ENCODE measurements at regions not wholly inside any gene's neighbourhood (a gene's known extent, or its start where the extent isn't known, plus 50 kb on each side); places are given as distances from the start of the nearest gene placed in this dataset.

- DNase-seq (no peak), ATAC-seq (ENCODE audit: insufficient read depth, low FRiP score) (no peak)
- TF ChIP-seq CTCF (IDR thresholded peaks at IDR 0.05; ENCODE audit: control extremely low read depth, extremely low read depth) = no peak
- WGBS, 2 donors = 61 to 77% methylated on average over 1 of the region's 1 CpG
- no peaks in the 10 kb centered on the region for H3K4me1 ChIP-seq (ENCODE audit: control insufficient read depth in 5 of 5, insufficient read depth in 5 of 5, low read length in 5 of 5)
- H3K9me3 ChIP-seq (ENCODE audit: control insufficient read depth in 4 of 4, insufficient read depth in 3 of 4, low read length in 3 of 4) = no peaks in the 10 kb centered on the region
- H3K9ac ChIP-seq (ENCODE audit: insufficient read depth in 1 of 2, low read length in 2 of 2) = no peak overlapping the region
- H3K36me3 ChIP-seq (ENCODE audit: control insufficient read depth in 4 of 4, insufficient read depth in 4 of 4, low read length in 4 of 4) = no peaks in the 10 kb centered on the region
- no peaks in the 10 kb centered on the region for H3K27me3 ChIP-seq (ENCODE audit: control insufficient read depth in 3 of 3, insufficient read depth in 3 of 3, low read length in 2 of 3)
- no peak overlapping the region for H3K4me3 ChIP-seq
- H3K27ac ChIP-seq (ENCODE audit: low read depth in 1 of 2, low read length in 1 of 2) = no peak overlapping the region
Observed at GRCh38 chr2:210915912-210916311, 359.5 kb downstream of the CPS1 start.

- Histone ChIP-seq H3K27ac (ENCODE audit: low read depth in 1 of 2, low read length in 1 of 2) (no peak overlapping the region), H3K36me3 (ENCODE audit: control insufficient read depth in 4 of 4, insufficient read depth in 4 of 4, low read length in 4 of 4) (no peaks in the 10 kb centered on the region), H3K4me3 (no peak overlapping the region), H3K4me1 (ENCODE audit: control insufficient read depth in 5 of 5, insufficient read depth in 5 of 5, low read length in 5 of 5) (no peaks in the 10 kb centered on the region), H3K9ac (ENCODE audit: insufficient read depth in 1 of 2, low read length in 2 of 2) (no peak overlapping the region), H3K27me3 (ENCODE audit: control insufficient read depth in 3 of 3, insufficient read depth in 3 of 3, low read length in 2 of 3) (no peaks in the 10 kb centered on the region), H3K9me3 (ENCODE audit: control insufficient read depth in 4 of 4, insufficient read depth in 3 of 4, low read length in 3 of 4) (peaks cover 0 to 2% (median 0%) of the 10 kb centered on the region in 4 donors)
- DNase-seq = no peak
- no peak for TF ChIP-seq CTCF (IDR thresholded peaks at IDR 0.05; ENCODE audit: control extremely low read depth, extremely low read depth)
- ATAC-seq (ENCODE audit: insufficient read depth, low FRiP score) = no peak
- WGBS, 2 donors = 75 to 80% methylated on average over 4 of the region's 4 CpGs
Observed at GRCh38 chr2:210917465-210917864, 361.1 kb downstream of the CPS1 start.

GRCh38 chr2:210919128-210919527 is 362.7 kb downstream of the CPS1 start:
- TF ChIP-seq CTCF (IDR thresholded peaks at IDR 0.05; ENCODE audit: control extremely low read depth, extremely low read depth) = no peak
- Histone ChIP-seq H3K4me3 (no peak overlapping the region), H3K9ac (ENCODE audit: insufficient read depth in 1 of 2, low read length in 2 of 2) (no peak overlapping the region), H3K9me3 (ENCODE audit: control insufficient read depth in 4 of 4, insufficient read depth in 3 of 4, low read length in 3 of 4) (peaks cover 0 to 2% (median 0%) of the 10 kb centered on the region in 4 donors), H3K4me1 (ENCODE audit: control insufficient read depth in 5 of 5, insufficient read depth in 5 of 5, low read length in 5 of 5) (no peaks in the 10 kb centered on the region), H3K27ac (ENCODE audit: low read depth in 1 of 2, low read length in 1 of 2) (no peak overlapping the region), H3K36me3 (ENCODE audit: control insufficient read depth in 4 of 4, insufficient read depth in 4 of 4, low read length in 4 of 4) (no peaks in the 10 kb centered on the region), H3K27me3 (ENCODE audit: control insufficient read depth in 3 of 3, insufficient read depth in 3 of 3, low read length in 2 of 3) (no peaks in the 10 kb centered on the region)
- DNase-seq = no peak
- no peak for ATAC-seq (ENCODE audit: insufficient read depth, low FRiP score)

DNA sequence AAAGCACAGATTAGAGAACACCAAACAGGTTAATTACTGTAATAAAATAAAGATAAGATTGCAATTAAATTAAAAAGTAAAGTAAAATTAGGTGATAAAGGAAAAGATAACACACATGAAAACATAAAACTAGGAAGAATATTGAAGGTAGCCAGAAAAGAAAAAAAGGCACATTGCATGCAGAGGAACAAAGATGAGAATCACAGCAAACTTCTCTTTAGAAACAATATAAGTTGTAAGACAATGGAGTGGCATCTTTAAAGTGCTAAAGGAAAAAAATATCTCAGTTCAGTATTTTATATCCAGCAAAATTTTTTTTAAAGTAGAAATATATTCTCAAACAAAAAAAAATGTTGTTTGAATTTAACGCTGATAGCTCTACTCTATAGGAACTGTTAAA is 366.0 kb downstream of the CPS1 start:
- Histone ChIP-seq H3K36me3 (ENCODE audit: control insufficient read depth in 4 of 4, insufficient read depth in 4 of 4, low read length in 4 of 4) (no peaks in the 10 kb centered on the region), H3K27me3 (ENCODE audit: control insufficient read depth in 3 of 3, insufficient read depth in 3 of 3, low read length in 2 of 3) (no peaks in the 10 kb centered on the region), H3K4me3 (no peak overlapping the region), H3K27ac (ENCODE audit: low read depth in 1 of 2, low read length in 1 of 2) (no peak overlapping the region), H3K9ac (ENCODE audit: insufficient read depth in 1 of 2, low read length in 2 of 2) (no peak overlapping the region), H3K4me1 (ENCODE audit: control insufficient read depth in 5 of 5, insufficient read depth in 5 of 5, low read length in 5 of 5) (no peaks in the 10 kb centered on the region), H3K9me3 (ENCODE audit: control insufficient read depth in 4 of 4, insufficient read depth in 3 of 4, low read length in 3 of 4) (peaks cover 0 to 4% (median 0%) of the 10 kb centered on the region in 4 donors)
- ATAC-seq (ENCODE audit: insufficient read depth, low FRiP score) = no peak
- no peak for DNase-seq
- WGBS, 2 donors = 91 to 94% methylated on average over 1 of the region's 1 CpG
- no peak for TF ChIP-seq CTCF (IDR thresholded peaks at IDR 0.05; ENCODE audit: control extremely low read depth, extremely low read depth)
